CD8-positive, alpha-beta memory T cell (primary cell): ENCODE measurements at regions not wholly inside any gene's neighbourhood (a gene's known extent, or its start where the extent isn't known, plus 50 kb on each side); places are given as distances from the start of the nearest gene placed in this dataset.

Experiments used
- CTCF ChIA-PET: fragments of 350-600 bp; sonication (Branson Sonifier 250); formaldehyde crosslinking; loops from one replicate; lab custom pipeline; 2021; ENCODE audit warnings: antibody characterized with exemption; lab: Charles Lee
- POLR2A ChIA-PET: fragments of 350-600 bp; sonication (Branson Sonifier 250); formaldehyde crosslinking; loops from one replicate; lab custom pipeline; 2021; ENCODE audit warnings: antibody characterized with exemption; lab: Charles Lee
- DNase-seq, 5 donors: peaks; one replicate each; pipeline versions ENCODE4 v3.0.0 to v3.0.0-alpha.2; 2020 to 2022; ENCODE audit warnings: mixed read lengths in 1 of 5
- H3K27ac ChIP-seq: one replicate; pipeline ENCODE4 v1.7.0; 2013; ENCODE audit warnings: low read depth, mild to moderate bottlenecking, low read length, moderate library complexity
- H3K27me3 ChIP-seq: 2 replicates; pipeline ENCODE4 v1.7.0; 2013; ENCODE audit warnings: low read length, mild to moderate bottlenecking; ENCODE audit not compliant: insufficient read depth, poor library complexity, severe bottlenecking
- H3K36me3 ChIP-seq: 2 replicates; pipeline ENCODE4 v1.7.0; 2013; ENCODE audit warnings: mild to moderate bottlenecking, low read length, moderate library complexity; ENCODE audit not compliant: insufficient read depth
- H3K4me1 ChIP-seq: 2 replicates; pipeline ENCODE4 v1.7.0; 2013; ENCODE audit warnings: mild to moderate bottlenecking, low read length, moderate library complexity; ENCODE audit not compliant: insufficient read depth
- H3K4me3 ChIP-seq: 2 replicates; pipeline ENCODE4 v1.7.0; 2013; ENCODE audit warnings: mild to moderate bottlenecking, low read length
- H3K9me3 ChIP-seq: 2 replicates; pipeline ENCODE4 v1.7.0; 2013; ENCODE audit warnings: mild to moderate bottlenecking, low read length
- H3K27ac Mint-ChIP-seq, 8 donors: one replicate each; pipeline ENCODE4 v1.8.0; 2020 to 2021; ENCODE audit warnings: mixed read lengths in 8 of 8, mild to moderate bottlenecking in 6 of 8, inconsistent platforms in 3 of 8, moderate library complexity in 3 of 8
- H3K27me3 Mint-ChIP-seq, 2 donors: one replicate each; pipeline ENCODE4 v1.8.0; 2020 to 2021; ENCODE audit warnings: mixed read lengths in 2 of 2, mild to moderate bottlenecking in 1 of 2, moderate library complexity in 1 of 2
- H3K36me3 Mint-ChIP-seq, 3 donors: one replicate each; pipeline ENCODE4 v1.8.0; 2020 to 2021; ENCODE audit warnings: mixed read lengths in 3 of 3, inconsistent platforms in 1 of 3, mild to moderate bottlenecking in 1 of 3
- H3K4me1 Mint-ChIP-seq, 3 donors: one replicate each; pipeline ENCODE4 v1.8.0; 2020 to 2021; ENCODE audit warnings: mixed read lengths in 3 of 3, inconsistent platforms in 1 of 3, mild to moderate bottlenecking in 1 of 3
- H3K4me3 Mint-ChIP-seq, 7 donors: one replicate each; pipeline ENCODE4 v1.8.0; 2020 to 2021; ENCODE audit warnings: mixed read lengths in 7 of 7, mild to moderate bottlenecking in 6 of 7, moderate library complexity in 4 of 7, inconsistent platforms in 2 of 7
- H3K9me3 Mint-ChIP-seq, 5 donors: one replicate each; pipeline ENCODE4 v1.8.0; 2020 to 2022; ENCODE audit warnings: mixed read lengths in 5 of 5, mild to moderate bottlenecking in 3 of 5, moderate library complexity in 2 of 5, inconsistent platforms in 1 of 5

- no peak overlapping the region for H3K27ac ChIP-seq
- Mint-ChIP-seq H3K27me3 (peaks cover 11 to 12% of the 10 kb centered on the region in 2 donors), H3K4me3 (no peak overlapping the region), H3K4me1 (peaks cover 0 to 4% (median 0%) of the 10 kb centered on the region in 3 donors), H3K36me3 (peaks cover 0 to 6% (median 0%) of the 10 kb centered on the region in 3 donors), H3K9me3 (no peaks in the 10 kb centered on the region), H3K27ac (no peak overlapping the region)
- no peaks in the 10 kb centered on the region for H3K9me3 ChIP-seq
- ChIA-PET POLR2A (no interaction called here), CTCF (no interaction called here)
- no peak overlapping the region for H3K4me3 ChIP-seq
- DNase-seq, result no peak
- no peaks in the 10 kb centered on the region for H3K4me1 ChIP-seq
- no peaks in the 10 kb centered on the region for H3K27me3 ChIP-seq
- no peaks in the 10 kb centered on the region for H3K36me3 ChIP-seq
These were observed 159.8 kb downstream of the RPAP3 start for GRCh38 chr12:47545938-47546609.

- no peaks in the 10 kb centered on the region for H3K4me1 ChIP-seq
- POLR2A ChIA-PET, result no interaction called here
- peaks cover 5% of the 10 kb centered on the region for H3K9me3 ChIP-seq
- DNase-seq, result no peak
- H3K36me3 Mint-ChIP-seq, result peaks cover 0 to 5% (median 4%) of the 10 kb centered on the region in 3 donors
- no peak overlapping the region for H3K4me3 Mint-ChIP-seq
- no peaks in the 10 kb centered on the region for H3K36me3 ChIP-seq
- no peaks in the 10 kb centered on the region for H3K4me1 Mint-ChIP-seq
- peaks cover 33 to 56% of the 10 kb centered on the region in 2 donors for H3K27me3 Mint-ChIP-seq
- H3K27me3 ChIP-seq, result no peaks in the 10 kb centered on the region
- no peak overlapping the region for H3K27ac ChIP-seq
- H3K4me3 ChIP-seq, result no peak overlapping the region
- H3K27ac Mint-ChIP-seq, result no peak overlapping the region
- H3K9me3 Mint-ChIP-seq, result peaks cover 22 to 30% (median 26%) of the 10 kb centered on the region in 5 donors
- CTCF ChIA-PET, result interaction anchor here (0.8 kb wide), 1 partner anchor 12 kb away, joined by 3 read pairs; no protein-coding TSS in a partner anchor
These were observed 171.1 kb downstream of the RPAP3 start for GRCh38 chr12:47534695-47535094.

GRCh38 chr12:47530050-47530449, 175.8 kb downstream of the RPAP3 start:
- Histone ChIP-seq H3K9me3 (peaks cover 5% of the 10 kb centered on the region), H3K4me1 (no peaks in the 10 kb centered on the region), H3K4me3 (no peak overlapping the region), H3K27ac (no peak overlapping the region), H3K36me3 (no peaks in the 10 kb centered on the region), H3K27me3 (no peaks in the 10 kb centered on the region)
- Mint-ChIP-seq H3K36me3 (peaks cover 0 to 10% (median 4%) of the 10 kb centered on the region in 3 donors), H3K4me3 (no peak overlapping the region), H3K4me1 (no peaks in the 10 kb centered on the region), H3K9me3 (peaks cover 29 to 44% (median 37%) of the 10 kb centered on the region in 5 donors), H3K27me3 (peaks cover 35 to 59% of the 10 kb centered on the region in 2 donors), H3K27ac (no peak overlapping the region)
- ChIA-PET POLR2A (no interaction called here), CTCF (no interaction called here)
- no peak for DNase-seq

GRCh38 chr12:47527816-47528215, 178.0 kb downstream of the RPAP3 start:
- no peaks in the 10 kb centered on the region for H3K27me3 ChIP-seq
- Mint-ChIP-seq H3K36me3 (peaks cover 0 to 15% (median 6%) of the 10 kb centered on the region in 3 donors), H3K27ac (no peak overlapping the region), H3K4me1 (no peaks in the 10 kb centered on the region), H3K4me3 (no peak overlapping the region), H3K27me3 (peaks cover 22 to 44% of the 10 kb centered on the region in 2 donors), H3K9me3 (peaks cover 23 to 35% (median 31%) of the 10 kb centered on the region in 5 donors)
- H3K4me3 ChIP-seq, result no peak overlapping the region
- DNase-seq, result no peak
- peaks cover 5% of the 10 kb centered on the region for H3K9me3 ChIP-seq
- POLR2A ChIA-PET, result no interaction called here
- CTCF ChIA-PET, result no interaction called here
- no peak overlapping the region for H3K27ac ChIP-seq
- H3K36me3 ChIP-seq, result no peaks in the 10 kb centered on the region
- no peaks in the 10 kb centered on the region for H3K4me1 ChIP-seq

GRCh38 chr12:47520029-47520428, 185.8 kb downstream of the RPAP3 start:
- peaks cover 3 to 7% of the 10 kb centered on the region in 2 donors for H3K27me3 Mint-ChIP-seq
- ChIA-PET POLR2A (no interaction called here), CTCF (no interaction called here)
- Histone ChIP-seq H3K9me3 (no peaks in the 10 kb centered on the region), H3K4me1 (no peaks in the 10 kb centered on the region), H3K36me3 (no peaks in the 10 kb centered on the region), H3K27ac (no peak overlapping the region), H3K27me3 (no peaks in the 10 kb centered on the region), H3K4me3 (no peak overlapping the region)
- peaks cover under 1 to 33% (median 8%) of the 10 kb centered on the region in 5 donors for H3K9me3 Mint-ChIP-seq
- DNase-seq, result no peak
- H3K4me1 Mint-ChIP-seq, result no peaks in the 10 kb centered on the region
- no peak overlapping the region for H3K27ac Mint-ChIP-seq
- peaks cover 0 to 12% (median 4%) of the 10 kb centered on the region in 3 donors for H3K36me3 Mint-ChIP-seq
- H3K4me3 Mint-ChIP-seq, result no peak overlapping the region

GRCh38 chr12:47517122-47517521, 188.7 kb downstream of the RPAP3 start:
- no peak overlapping the region for H3K4me3 Mint-ChIP-seq
- ChIA-PET CTCF (no interaction called here), POLR2A (no interaction called here)
- Histone ChIP-seq H3K4me3 (no peak overlapping the region), H3K4me1 (no peaks in the 10 kb centered on the region), H3K27ac (no peak overlapping the region), H3K27me3 (no peaks in the 10 kb centered on the region), H3K36me3 (no peaks in the 10 kb centered on the region), H3K9me3 (no peaks in the 10 kb centered on the region)
- peaks cover 0 to 25% (median 1%) of the 10 kb centered on the region in 3 donors for H3K36me3 Mint-ChIP-seq
- no peaks in the 10 kb centered on the region for H3K4me1 Mint-ChIP-seq
- no peak for DNase-seq
- H3K27me3 Mint-ChIP-seq, result no peaks in the 10 kb centered on the region
- H3K9me3 Mint-ChIP-seq, result peaks cover 5 to 46% (median 20%) of the 10 kb centered on the region in 5 donors
- no peak overlapping the region for H3K27ac Mint-ChIP-seq

GRCh38 chr12:47509398-47509851, 196.4 kb downstream of the RPAP3 start:
- Mint-ChIP-seq H3K27me3 (peaks cover 6 to 13% of the 10 kb centered on the region in 2 donors), H3K36me3 (peaks cover 0 to 17% (median 0%) of the 10 kb centered on the region in 3 donors), H3K4me1 (no peaks in the 10 kb centered on the region), H3K27ac (no peak overlapping the region), H3K9me3 (peaks cover 0 to 14% (median 9%) of the 10 kb centered on the region in 5 donors), H3K4me3 (no peak overlapping the region)
- Histone ChIP-seq H3K27ac (no peak overlapping the region), H3K4me1 (no peaks in the 10 kb centered on the region), H3K9me3 (no peaks in the 10 kb centered on the region), H3K4me3 (no peak overlapping the region), H3K36me3 (no peaks in the 10 kb centered on the region), H3K27me3 (no peaks in the 10 kb centered on the region)
- no peak for DNase-seq
- CTCF ChIA-PET, result no interaction called here
- POLR2A ChIA-PET, result no interaction called here

GRCh38 chr12:47507221-47507620, 198.6 kb downstream of the RPAP3 start:
- Histone ChIP-seq H3K27ac (no peak overlapping the region), H3K9me3 (no peaks in the 10 kb centered on the region), H3K4me3 (no peak overlapping the region), H3K4me1 (no peaks in the 10 kb centered on the region), H3K27me3 (no peaks in the 10 kb centered on the region), H3K36me3 (no peaks in the 10 kb centered on the region)
- Mint-ChIP-seq H3K27ac (no peak overlapping the region), H3K36me3 (peaks cover 0 to 6% (median 1%) of the 10 kb centered on the region in 3 donors), H3K4me3 (no peak overlapping the region), H3K4me1 (no peaks in the 10 kb centered on the region), H3K27me3 (peaks cover 11 to 18% of the 10 kb centered on the region in 2 donors), H3K9me3 (peaks cover 0 to 4% (median 2%) of the 10 kb centered on the region in 5 donors)
- no peak for DNase-seq
- ChIA-PET CTCF (no interaction called here), POLR2A (no interaction called here)
